ENCODE measurements at regions not wholly inside any gene's neighbourhood (a gene's known extent, or its start where the extent isn't known, plus 50 kb on each side); places are given as distances from the start of the nearest gene placed in this dataset.

GRCh38 chr7:41847606-41848005 is 144.7 kb upstream of the INHBA start:
- TF ChIP-seq, protein P1, sequence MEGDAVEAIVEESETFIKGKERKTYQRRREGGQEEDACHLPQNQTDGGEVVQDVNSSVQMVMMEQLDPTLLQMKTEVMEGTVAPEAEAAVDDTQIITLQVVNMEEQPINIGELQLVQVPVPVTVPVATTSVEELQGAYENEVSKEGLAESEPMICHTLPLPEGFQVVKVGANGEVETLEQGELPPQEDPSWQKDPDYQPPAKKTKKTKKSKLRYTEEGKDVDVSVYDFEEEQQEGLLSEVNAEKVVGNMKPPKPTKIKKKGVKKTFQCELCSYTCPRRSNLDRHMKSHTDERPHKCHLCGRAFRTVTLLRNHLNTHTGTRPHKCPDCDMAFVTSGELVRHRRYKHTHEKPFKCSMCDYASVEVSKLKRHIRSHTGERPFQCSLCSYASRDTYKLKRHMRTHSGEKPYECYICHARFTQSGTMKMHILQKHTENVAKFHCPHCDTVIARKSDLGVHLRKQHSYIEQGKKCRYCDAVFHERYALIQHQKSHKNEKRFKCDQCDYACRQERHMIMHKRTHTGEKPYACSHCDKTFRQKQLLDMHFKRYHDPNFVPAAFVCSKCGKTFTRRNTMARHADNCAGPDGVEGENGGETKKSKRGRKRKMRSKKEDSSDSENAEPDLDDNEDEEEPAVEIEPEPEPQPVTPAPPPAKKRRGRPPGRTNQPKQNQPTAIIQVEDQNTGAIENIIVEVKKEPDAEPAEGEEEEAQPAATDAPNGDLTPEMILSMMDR (IDR thresholded peaks at IDR 0.05): no peak
- TF ChIP-seq POLR2A (IDR thresholded peaks at IDR 0.05): no peak
